CD14-positive monocyte (primary cell): ENCODE measurements at regions not wholly inside any gene's neighbourhood (a gene's known extent, or its start where the extent isn't known, plus 50 kb on each side); places are given as distances from the start of the nearest gene placed in this dataset.

Experiments
- DNase-seq, 3 donors: peaks; one replicate each; pipeline ENCODE4 v3.0.0-alpha.2; 2011 to 2022
- H2AFZ ChIP-seq: 2 replicates; pipeline ENCODE4 v1.6.0; 2012; ENCODE audit warnings: mild to moderate bottlenecking, low read depth, low read length, inconsistent platforms; ENCODE audit not compliant: insufficient read depth, poor library complexity, severe bottlenecking
- H3K27ac ChIP-seq, 2 donors: 1 replicate in 1 of 2; 2 replicates in 1 of 2; pipeline ENCODE4 v1.5.1; 2012 to 2013; ENCODE audit warnings: low read length in 2 of 2, control low read depth in 1 of 2, inconsistent platforms in 1 of 2, low read depth in 1 of 2, mild to moderate bottlenecking in 1 of 2
- H3K27me3 ChIP-seq, 2 donors: one replicate each; pipeline versions ENCODE4 v1.6.0 to v1.6.1; 2011 to 2013; ENCODE audit warnings: low read length in 2 of 2; ENCODE audit not compliant: control insufficient read depth in 2 of 2, insufficient read depth in 2 of 2
- H3K36me3 ChIP-seq, 2 donors: replicated peaks in 1 of 2; 1 replicate in 1 of 2; 2 replicates in 1 of 2; pipeline versions ENCODE4 v1.5.1 to v1.6.1; 2012 to 2013; ENCODE audit warnings: low read length in 2 of 2, control low read depth in 1 of 2, inconsistent platforms in 1 of 2, mild to moderate bottlenecking in 1 of 2; ENCODE audit not compliant: insufficient read depth in 2 of 2, control insufficient read depth in 1 of 2
- H3K4me1 ChIP-seq, 2 donors: 1 replicate in 1 of 2; 2 replicates in 1 of 2; pipeline versions ENCODE4 v1.5.1 to v1.6.1; 2012 to 2013; ENCODE audit warnings: low read length in 2 of 2, control low read depth in 1 of 2, inconsistent platforms in 1 of 2, mild to moderate bottlenecking in 1 of 2, moderate library complexity in 1 of 2; ENCODE audit not compliant: insufficient read depth in 2 of 2, control insufficient read depth in 1 of 2
- H3K4me2 ChIP-seq: replicated peaks from 2 replicates; pipeline ENCODE3; 2012; ENCODE audit warnings: low read length, moderate library complexity, mild to moderate bottlenecking; ENCODE audit not compliant: poor library complexity, severe bottlenecking; ENCODE audit errors: extremely low read depth
- H3K4me3 ChIP-seq, 3 experiments: fragments of 200-600 bp in 1 of 3; sonication (generic) in 1 of 3; replicated peaks in 1 of 3; 1 replicate in 2 of 3; 2 replicates in 1 of 3; pipeline ENCODE4 v1.5.1; 2011 to 2013; ENCODE audit warnings: low read length in 3 of 3, mild to moderate bottlenecking in 3 of 3, control low read depth in 2 of 3, low read depth in 2 of 3, inconsistent platforms in 1 of 3, moderate library complexity in 1 of 3
- H3K79me2 ChIP-seq: 2 replicates; pipeline ENCODE4 v1.6.0; 2012; ENCODE audit warnings: mild to moderate bottlenecking, control low read depth, inconsistent platforms, low read length, moderate library complexity; ENCODE audit not compliant: insufficient read depth
- H3K9ac ChIP-seq: 2 replicates; pipeline ENCODE4 v1.6.0; 2017; ENCODE audit warnings: low read length, mild to moderate bottlenecking; ENCODE audit not compliant: insufficient read depth, poor library complexity, severe bottlenecking
- H3K9me3 ChIP-seq, 2 donors: replicated peaks in 1 of 2; 1 replicate in 1 of 2; 2 replicates in 1 of 2; pipeline versions ENCODE4 v1.5.1 to v1.6.1; 2012 to 2013; ENCODE audit warnings: low read length in 2 of 2, control low read depth in 1 of 2; ENCODE audit not compliant: control insufficient read depth in 1 of 2, insufficient read depth in 1 of 2
- H4K20me1 ChIP-seq: 2 replicates; pipeline ENCODE4 v1.6.0; 2012; ENCODE audit warnings: mild to moderate bottlenecking, low read length, control low read depth, moderate library complexity; ENCODE audit not compliant: insufficient read depth
- H3K27ac Mint-ChIP-seq, 7 donors: one replicate each; pipeline ENCODE4 v1.8.0; 2020; ENCODE audit warnings: mild to moderate bottlenecking in 7 of 7, mixed read lengths in 7 of 7, moderate library complexity in 6 of 7, inconsistent platforms in 2 of 7
- H3K27me3 Mint-ChIP-seq, 3 donors: one replicate each; pipeline ENCODE4 v1.8.0; 2021 to 2022; ENCODE audit warnings: low read depth in 3 of 3, mild to moderate bottlenecking in 3 of 3, mixed read lengths in 3 of 3, moderate library complexity in 3 of 3, inconsistent platforms in 1 of 3
- H3K36me3 Mint-ChIP-seq, 2 donors: one replicate each; pipeline ENCODE4 v1.8.0; 2020; ENCODE audit warnings: mixed read lengths in 2 of 2, inconsistent platforms in 1 of 2, mild to moderate bottlenecking in 1 of 2
- H3K4me1 Mint-ChIP-seq: one replicate; pipeline ENCODE4 v1.8.0; 2020; ENCODE audit warnings: mild to moderate bottlenecking, mixed read lengths
- H3K4me3 Mint-ChIP-seq, 2 donors: one replicate each; pipeline ENCODE4 v1.8.0; 2020; ENCODE audit warnings: mild to moderate bottlenecking in 2 of 2, mixed read lengths in 2 of 2, moderate library complexity in 1 of 2
- H3K9me3 Mint-ChIP-seq, 7 donors: one replicate each; pipeline ENCODE4 v1.8.0; 2020 to 2022; ENCODE audit warnings: mixed read lengths in 7 of 7, mild to moderate bottlenecking in 6 of 7, moderate library complexity in 6 of 7, inconsistent platforms in 2 of 7
- WGBS: methylation state at CpG from one replicate; pipeline ENCODE4 v1.1.5; 2013; ENCODE audit warnings: missing lambda C conversion rate; ENCODE audit not compliant: insufficient coverage; 5-methylcytosine and 5-hydroxymethylcytosine counted together
- intact Hi-C, 2 donors: fragments of 100-400 bp; cut with micrococcal nuclease; formaldehyde crosslinking; loops; one replicate each; pipeline versions ENCODE4 v1.15.0 to v1.15.1; 2023
- TF ChIP-seq, protein P1 (sequence below): fragments of 200-600 bp; IDR thresholded peaks from one replicate; pipeline ENCODE4 v1.8.0; 2022; ENCODE audit warnings: antibody characterized with exemption, mild to moderate bottlenecking

DNA sequence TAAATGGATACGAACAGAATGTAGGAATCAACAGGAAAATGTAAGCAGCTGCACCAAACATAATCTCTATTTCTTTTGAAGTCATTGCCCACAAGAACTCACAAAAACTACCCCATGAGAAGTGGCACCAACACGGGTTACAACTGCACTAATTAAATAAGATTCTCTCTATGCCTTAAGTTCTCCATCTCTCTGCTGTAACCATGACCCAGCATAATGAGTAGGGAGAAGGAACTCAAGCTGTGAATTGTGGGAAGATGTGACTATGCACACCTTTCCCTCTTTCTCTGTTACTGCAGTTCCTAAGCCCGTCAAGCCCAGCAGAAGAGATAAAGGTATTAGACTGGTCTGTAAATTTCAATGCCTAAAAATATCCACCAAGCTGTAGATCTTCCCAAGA, 614.0 kb downstream of the USP25 start:
- Histone ChIP-seq H3K4me1 (no peaks in the 10 kb centered on the region), H3K79me2 (no peaks in the 10 kb centered on the region), H3K36me3 (no peaks in the 10 kb centered on the region), H4K20me1 (no peaks in the 10 kb centered on the region), H3K27ac (no peak overlapping the region), H3K9ac (no peak overlapping the region), H3K27me3 (no peaks in the 10 kb centered on the region), H2AFZ (no peak overlapping the region), H3K4me2 (no peak overlapping the region), H3K4me3 (no peak overlapping the region), H3K9me3 (no peaks in the 10 kb centered on the region)
- Mint-ChIP-seq H3K27ac (no peak overlapping the region), H3K4me3 (no peak overlapping the region), H3K4me1 (no peaks in the 10 kb centered on the region), H3K27me3 (no peaks in the 10 kb centered on the region), H3K36me3 (no peaks in the 10 kb centered on the region), H3K9me3 (peaks cover 0 to 3% (median 0%) of the 10 kb centered on the region in 7 donors)
- TF ChIP-seq, protein P1, sequence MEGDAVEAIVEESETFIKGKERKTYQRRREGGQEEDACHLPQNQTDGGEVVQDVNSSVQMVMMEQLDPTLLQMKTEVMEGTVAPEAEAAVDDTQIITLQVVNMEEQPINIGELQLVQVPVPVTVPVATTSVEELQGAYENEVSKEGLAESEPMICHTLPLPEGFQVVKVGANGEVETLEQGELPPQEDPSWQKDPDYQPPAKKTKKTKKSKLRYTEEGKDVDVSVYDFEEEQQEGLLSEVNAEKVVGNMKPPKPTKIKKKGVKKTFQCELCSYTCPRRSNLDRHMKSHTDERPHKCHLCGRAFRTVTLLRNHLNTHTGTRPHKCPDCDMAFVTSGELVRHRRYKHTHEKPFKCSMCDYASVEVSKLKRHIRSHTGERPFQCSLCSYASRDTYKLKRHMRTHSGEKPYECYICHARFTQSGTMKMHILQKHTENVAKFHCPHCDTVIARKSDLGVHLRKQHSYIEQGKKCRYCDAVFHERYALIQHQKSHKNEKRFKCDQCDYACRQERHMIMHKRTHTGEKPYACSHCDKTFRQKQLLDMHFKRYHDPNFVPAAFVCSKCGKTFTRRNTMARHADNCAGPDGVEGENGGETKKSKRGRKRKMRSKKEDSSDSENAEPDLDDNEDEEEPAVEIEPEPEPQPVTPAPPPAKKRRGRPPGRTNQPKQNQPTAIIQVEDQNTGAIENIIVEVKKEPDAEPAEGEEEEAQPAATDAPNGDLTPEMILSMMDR = no peak
- WGBS = no CpG with 5 or more reads among the region's 3 CpGs
- DNase-seq = no peak
- intact Hi-C loops = no loop called here

DNA sequence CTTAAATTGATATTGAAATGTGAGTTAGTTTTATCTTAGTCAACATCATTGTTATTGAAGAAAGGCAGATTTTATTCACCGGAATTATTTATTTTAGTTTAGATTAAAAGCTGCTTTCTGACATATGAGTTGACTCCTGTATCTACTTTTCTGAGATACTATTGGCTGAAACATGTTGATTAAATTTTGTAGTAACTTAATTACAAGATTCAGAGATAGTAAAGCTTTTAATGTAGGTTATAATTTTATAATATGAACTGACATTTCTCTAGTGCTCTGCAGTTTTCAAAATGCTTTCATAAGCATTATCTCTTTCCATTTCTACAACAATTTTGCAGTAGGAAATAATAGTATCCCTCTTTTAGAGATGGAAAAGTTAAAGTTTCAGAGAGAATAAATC, 616.0 kb downstream of the USP25 start:
- TF ChIP-seq, protein P1 = no peak
- no peak overlapping the region for H2AFZ ChIP-seq
- H3K36me3 ChIP-seq = no peaks in the 10 kb centered on the region
- Mint-ChIP-seq H3K36me3 (no peaks in the 10 kb centered on the region), H3K4me3 (no peak overlapping the region), H3K27me3 (no peaks in the 10 kb centered on the region), H3K4me1 (no peaks in the 10 kb centered on the region), H3K9me3 (peaks cover 0 to 3% (median 0%) of the 10 kb centered on the region in 7 donors), H3K27ac (no peak overlapping the region)
- H3K4me1 ChIP-seq = no peaks in the 10 kb centered on the region
- H3K4me3 ChIP-seq = no peak overlapping the region
- H3K9me3 ChIP-seq = no peaks in the 10 kb centered on the region
- intact Hi-C loops = no loop called here
- no peak for DNase-seq
- H3K4me2 ChIP-seq = no peak overlapping the region
- H3K27ac ChIP-seq = no peak overlapping the region
- WGBS = no CpG with 5 or more reads among the region's 1 CpG
- no peaks in the 10 kb centered on the region for H4K20me1 ChIP-seq
- no peaks in the 10 kb centered on the region for H3K79me2 ChIP-seq
- H3K9ac ChIP-seq = no peak overlapping the region
- H3K27me3 ChIP-seq = no peaks in the 10 kb centered on the region
